ENCODE measurements at regions not wholly inside any gene's neighbourhood (a gene's known extent, or its start where the extent isn't known, plus 50 kb on each side); places are given as distances from the start of the nearest gene placed in this dataset.

- TF ChIP-seq CTCF (IDR thresholded peaks at IDR 0.05; ENCODE audit: low read length) = no peak
- no peak for TF ChIP-seq EZH2 (optimal IDR thresholded peaks at IDR 0.05; ENCODE audit: low read depth, low read length)
- TF ChIP-seq EZH2phosphoT487 (IDR thresholded peaks at IDR 0.05; ENCODE audit: low read length) = no peak
These were observed 995.7 kb downstream of the GALC start for GRCh38 chr14:86997271-86997670.
